ENCODE measurements at regions not wholly inside any gene's neighbourhood (a gene's known extent, or its start where the extent isn't known, plus 50 kb on each side); places are given as distances from the start of the nearest gene placed in this dataset.
"Not testable (repeated sequence)": the region's sequence is repeated elsewhere in the genome, so short reads cannot be mapped to it uniquely, and the experiment has no call there.

DNA sequence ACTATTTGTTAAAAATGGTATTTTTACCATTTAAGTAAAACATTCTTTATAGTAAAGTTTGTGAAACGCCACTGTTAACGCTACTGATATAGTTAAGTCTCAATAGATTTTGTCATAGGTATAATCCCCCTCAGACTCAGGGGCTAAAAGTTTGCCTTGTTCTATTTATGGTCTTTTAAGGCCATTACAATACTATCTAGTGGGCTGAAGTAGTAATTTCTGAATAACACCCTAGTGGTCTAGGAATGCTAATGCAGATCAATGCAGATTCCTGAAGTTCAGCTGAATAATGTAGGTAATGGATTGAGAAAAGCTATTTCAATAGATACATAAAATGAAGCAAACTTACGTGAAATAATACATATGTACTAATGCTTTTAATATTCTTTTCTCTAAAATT is 989.3 kb upstream of the NOVA1 start:
- no peak for DNase-seq
- no peaks in the 10 kb centered on the region for H3K9me3 ChIP-seq (ENCODE audit: control insufficient read depth, low read depth, low read length)
- 100% methylated on average over 1 of the region's 3 CpGs for whole genome bisulfite sequencing (ENCODE audit: insufficient coverage, low lambda C conversion rate)
- H3K4me3 ChIP-seq (ENCODE audit: low read length): no peak overlapping the region
- H3K4me1 ChIP-seq (ENCODE audit: control insufficient read depth, insufficient read depth, low read length): no peaks in the 10 kb centered on the region
- H3K27ac ChIP-seq (ENCODE audit: low read length): no peak overlapping the region
- H3K36me3 ChIP-seq (ENCODE audit: control insufficient read depth, insufficient read depth, low read length): no peaks in the 10 kb centered on the region
- H3K27me3 ChIP-seq (ENCODE audit: control insufficient read depth, insufficient read depth, low read length): no peaks in the 10 kb centered on the region

DNA sequence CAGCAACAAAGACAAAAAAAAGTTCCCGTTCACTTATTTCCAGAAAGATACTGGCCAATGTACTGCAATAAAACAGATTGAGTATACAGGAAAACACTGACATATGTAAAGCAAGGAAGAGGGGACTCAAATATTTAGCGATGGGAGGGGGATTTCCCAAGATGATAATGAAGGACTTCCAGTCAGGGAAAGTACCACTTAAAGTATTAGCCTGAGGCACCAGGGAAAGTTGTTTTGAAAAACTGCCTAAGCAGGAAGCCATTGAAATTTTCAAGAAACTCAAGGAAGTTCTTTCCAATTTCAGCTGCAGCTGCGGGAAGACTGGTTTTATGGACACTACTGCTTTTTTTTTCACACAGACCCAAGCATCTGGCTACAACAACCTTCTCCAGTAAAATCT is 1007.4 kb upstream of the NOVA1 start:
- WGBS (ENCODE audit: insufficient coverage, low lambda C conversion rate): 40% methylated on average over 1 of the region's 3 CpGs

DNA sequence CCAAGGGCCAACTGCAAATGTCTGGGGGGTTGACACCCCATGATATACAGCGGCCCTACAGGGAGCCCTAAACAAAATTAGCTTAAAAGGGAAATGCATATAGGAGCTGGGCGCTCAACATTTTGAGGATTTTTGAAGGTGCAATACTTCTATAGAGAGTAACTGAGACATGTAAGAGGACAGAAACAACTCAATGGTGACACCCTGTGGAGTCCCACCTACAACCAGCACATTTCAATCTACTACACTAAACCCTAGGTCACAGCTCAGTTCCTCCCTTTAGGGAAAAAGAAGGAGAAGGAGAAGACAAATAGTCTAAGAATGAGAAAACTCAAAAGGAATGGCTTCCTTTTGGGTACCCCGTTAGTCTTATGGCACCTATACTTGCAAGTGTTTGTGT is 1010.5 kb upstream of the NOVA1 start:
- no peaks in the 10 kb centered on the region for H3K36me3 ChIP-seq (ENCODE audit: control insufficient read depth, insufficient read depth, low read length)
- no peak overlapping the region for H3K4me3 ChIP-seq (ENCODE audit: low read length)
- no peaks in the 10 kb centered on the region for H3K9me3 ChIP-seq (ENCODE audit: control insufficient read depth, low read depth, low read length)
- 100% methylated on average over 2 of the region's 3 CpGs for WGBS (ENCODE audit: insufficient coverage, low lambda C conversion rate)
- no peaks in the 10 kb centered on the region for H3K4me1 ChIP-seq (ENCODE audit: control insufficient read depth, insufficient read depth, low read length)
- DNase-seq: no peak
- H3K27ac ChIP-seq (ENCODE audit: low read length): no peak overlapping the region
- H3K27me3 ChIP-seq (ENCODE audit: control insufficient read depth, insufficient read depth, low read length): no peaks in the 10 kb centered on the region

More for the DNA sequence above, 1007.4 kb upstream of the NOVA1 start:
- H3K27ac ChIP-seq (ENCODE audit: low read length): no peak overlapping the region
- no peaks in the 10 kb centered on the region for H3K27me3 ChIP-seq (ENCODE audit: control insufficient read depth, insufficient read depth, low read length)
- H3K9me3 ChIP-seq (ENCODE audit: control insufficient read depth, low read depth, low read length): no peaks in the 10 kb centered on the region
- no peak for DNase-seq
- H3K4me1 ChIP-seq (ENCODE audit: control insufficient read depth, insufficient read depth, low read length): no peaks in the 10 kb centered on the region
- no peaks in the 10 kb centered on the region for H3K36me3 ChIP-seq (ENCODE audit: control insufficient read depth, insufficient read depth, low read length)
- no peak overlapping the region for H3K4me3 ChIP-seq (ENCODE audit: low read length)

DNA sequence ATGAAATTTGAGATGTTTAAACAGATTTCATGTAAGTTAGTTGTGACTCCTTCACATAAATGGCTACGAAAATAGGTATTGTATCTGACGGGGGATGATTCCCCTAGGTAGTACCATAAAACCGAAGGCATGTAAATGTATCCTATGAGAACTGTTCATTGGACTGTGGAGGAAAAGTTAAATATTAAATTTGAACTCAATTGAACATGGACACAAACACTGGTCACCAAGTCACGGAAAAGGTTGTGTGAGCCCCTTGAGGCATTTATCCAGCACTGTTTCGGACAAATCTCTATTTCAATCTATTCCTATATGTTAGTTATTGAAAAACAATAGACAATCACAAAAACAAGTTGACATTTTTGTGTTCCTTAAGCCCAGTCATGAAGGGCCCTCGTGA is 1014.3 kb upstream of the NOVA1 start:
- Histone ChIP-seq H3K9me3 (ENCODE audit: control insufficient read depth, low read depth, low read length) (no peaks in the 10 kb centered on the region), H3K4me1 (ENCODE audit: control insufficient read depth, insufficient read depth, low read length) (no peaks in the 10 kb centered on the region), H3K36me3 (ENCODE audit: control insufficient read depth, insufficient read depth, low read length) (no peaks in the 10 kb centered on the region), H3K4me3 (ENCODE audit: low read length) (no peak overlapping the region), H3K27ac (ENCODE audit: low read length) (no peak overlapping the region), H3K27me3 (ENCODE audit: control insufficient read depth, insufficient read depth, low read length) (no peaks in the 10 kb centered on the region)
- no peak for DNase-seq
- 87% methylated on average over 3 of the region's 6 CpGs for WGBS (ENCODE audit: insufficient coverage, low lambda C conversion rate)

DNA sequence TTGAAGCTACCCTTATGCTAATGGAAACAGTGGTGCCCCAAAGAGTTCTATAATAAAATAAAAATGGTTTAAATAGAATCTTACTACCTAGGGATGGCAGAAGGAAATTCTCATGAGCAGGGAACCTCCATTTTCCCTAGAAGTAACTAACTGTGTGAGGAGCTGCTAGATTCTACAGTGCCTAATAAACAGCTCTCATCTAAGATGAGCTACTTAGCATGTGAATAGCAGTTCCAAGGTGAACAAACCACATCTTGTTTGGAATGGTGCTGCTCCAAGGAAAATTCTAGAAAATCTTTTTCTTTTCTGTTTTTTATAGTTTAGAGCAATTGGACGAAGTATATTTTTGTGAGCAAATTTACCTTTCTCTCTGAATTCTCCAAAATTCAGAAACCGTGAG is 1015.3 kb upstream of the NOVA1 start:
- Histone ChIP-seq H3K4me1 (ENCODE audit: control insufficient read depth, insufficient read depth, low read length) (no peaks in the 10 kb centered on the region), H3K27ac (ENCODE audit: low read length) (no peak overlapping the region), H3K4me3 (ENCODE audit: low read length) (no peak overlapping the region), H3K36me3 (ENCODE audit: control insufficient read depth, insufficient read depth, low read length) (no peaks in the 10 kb centered on the region), H3K9me3 (ENCODE audit: control insufficient read depth, low read depth, low read length) (no peaks in the 10 kb centered on the region), H3K27me3 (ENCODE audit: control insufficient read depth, insufficient read depth, low read length) (no peaks in the 10 kb centered on the region)
- no peak for DNase-seq
- WGBS (ENCODE audit: insufficient coverage, low lambda C conversion rate): 94% methylated on average over 2 of the region's 2 CpGs

DNA sequence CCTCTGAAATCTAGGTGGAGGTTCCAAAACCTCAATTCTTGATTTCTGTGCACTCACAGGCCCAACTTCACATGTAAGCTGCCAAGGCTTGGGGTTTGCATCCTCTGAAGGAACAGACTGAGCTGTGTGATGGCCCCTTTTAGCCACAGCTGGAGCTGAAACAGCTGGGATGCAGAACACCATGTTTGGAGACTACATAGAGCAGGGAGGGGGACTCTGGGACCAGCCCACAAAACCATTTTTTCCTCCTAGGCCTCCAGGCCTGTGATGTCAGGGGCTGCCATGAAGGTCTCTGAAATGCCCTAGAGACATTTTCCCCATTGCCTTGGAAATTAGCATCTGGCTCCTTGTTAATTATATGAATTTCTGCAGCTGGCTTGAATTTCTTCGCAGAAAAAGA is 1025.9 kb upstream of the NOVA1 start:
- Histone ChIP-seq H3K27ac (ENCODE audit: low read length) (no peak overlapping the region), H3K4me3 (ENCODE audit: low read length) (no peak overlapping the region), H3K27me3 (ENCODE audit: control insufficient read depth, insufficient read depth, low read length) (no peaks in the 10 kb centered on the region), H3K36me3 (ENCODE audit: control insufficient read depth, insufficient read depth, low read length) (no peaks in the 10 kb centered on the region), H3K4me1 (ENCODE audit: control insufficient read depth, insufficient read depth, low read length) (no peaks in the 10 kb centered on the region), H3K9me3 (ENCODE audit: control insufficient read depth, low read depth, low read length) (no peaks in the 10 kb centered on the region)
- no peak for DNase-seq
- 60% methylated on average over 1 of the region's 1 CpG for WGBS (ENCODE audit: insufficient coverage, low lambda C conversion rate)

DNA sequence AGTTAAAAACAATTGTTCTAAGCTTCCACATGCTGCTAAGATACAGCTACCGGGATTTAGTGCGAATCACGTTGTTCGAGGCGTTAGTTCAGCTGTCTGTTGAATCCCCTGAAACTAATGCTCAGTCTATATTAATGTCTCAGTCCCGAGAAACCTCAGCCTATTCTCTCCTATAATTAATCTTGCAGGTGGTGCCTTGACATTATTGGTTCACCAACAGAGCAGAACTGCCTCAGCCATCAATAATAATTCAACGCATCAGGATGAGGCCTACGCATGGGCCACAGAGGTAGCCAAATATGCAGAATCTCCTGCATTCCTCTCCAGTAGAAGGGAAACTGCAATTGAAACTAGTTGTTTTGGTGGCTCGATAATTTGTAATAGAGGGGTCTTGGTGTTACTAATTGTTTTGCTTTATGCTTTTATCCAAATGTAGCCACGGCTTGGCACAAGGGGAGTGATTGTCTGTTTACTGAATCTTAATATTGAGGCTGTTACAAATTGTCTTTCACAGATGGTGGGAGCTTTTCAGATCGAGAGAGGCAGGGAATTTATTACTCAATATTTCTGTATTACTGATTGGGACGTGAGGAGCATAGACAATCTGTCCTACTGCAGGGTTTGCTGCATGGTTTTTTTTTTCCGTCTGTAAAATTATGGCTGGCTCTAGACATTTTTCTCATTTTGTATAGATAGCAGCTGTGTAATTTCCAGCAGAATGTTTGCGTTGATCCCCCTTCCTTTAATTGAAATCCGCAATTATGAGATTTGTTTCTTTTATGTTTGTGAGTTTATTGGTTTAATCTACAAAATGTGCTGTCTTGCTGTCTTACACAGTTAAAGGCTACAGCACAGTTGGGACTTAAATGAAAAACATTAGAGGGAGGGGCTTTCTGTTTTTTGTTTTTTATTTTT is 1036.5 kb upstream of the NOVA1 start:
- no peak overlapping the region for H3K27ac ChIP-seq (ENCODE audit: low read length)
- 76% methylated on average over 2 of the region's 15 CpGs for WGBS (ENCODE audit: insufficient coverage, low lambda C conversion rate)
- H3K27me3 ChIP-seq (ENCODE audit: control insufficient read depth, insufficient read depth, low read length): no peaks in the 10 kb centered on the region
- no peaks in the 10 kb centered on the region for H3K36me3 ChIP-seq (ENCODE audit: control insufficient read depth, insufficient read depth, low read length)
- no peaks in the 10 kb centered on the region for H3K9me3 ChIP-seq (ENCODE audit: control insufficient read depth, low read depth, low read length)
- DNase-seq: no peak
- no peaks in the 10 kb centered on the region for H3K4me1 ChIP-seq (ENCODE audit: control insufficient read depth, insufficient read depth, low read length)
- H3K4me3 ChIP-seq (ENCODE audit: low read length): no peak overlapping the region

DNA sequence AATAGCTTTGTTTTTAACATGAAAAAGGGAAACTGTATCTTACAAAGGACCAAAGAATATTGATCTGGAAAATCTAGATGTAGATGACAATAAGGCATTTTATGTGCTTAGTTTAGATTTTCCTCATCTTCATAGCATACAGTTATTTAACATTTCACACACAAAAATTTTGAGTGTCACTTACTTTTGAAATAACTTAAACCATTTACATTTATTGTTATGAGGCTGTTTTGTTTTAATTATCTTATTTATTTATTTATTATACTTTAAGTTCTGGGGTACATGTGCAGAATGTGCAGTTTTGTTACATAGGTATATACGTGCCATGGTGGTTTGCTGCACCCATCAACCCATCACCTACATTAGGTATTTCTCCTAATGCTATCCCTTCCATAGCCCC is 1042.9 kb upstream of the NOVA1 start:
- not testable (repeated sequence) for H3K9me3 ChIP-seq (ENCODE audit: control insufficient read depth, low read depth, low read length); H3K4me1 ChIP-seq (ENCODE audit: control insufficient read depth, insufficient read depth, low read length); H3K36me3 ChIP-seq (ENCODE audit: control insufficient read depth, insufficient read depth, low read length); H3K4me3 ChIP-seq (ENCODE audit: low read length); H3K27me3 ChIP-seq (ENCODE audit: control insufficient read depth, insufficient read depth, low read length); H3K27ac ChIP-seq (ENCODE audit: low read length); DNase-seq
- WGBS (ENCODE audit: insufficient coverage, low lambda C conversion rate): no CpG with 5 or more reads among the region's 1 CpG

DNA sequence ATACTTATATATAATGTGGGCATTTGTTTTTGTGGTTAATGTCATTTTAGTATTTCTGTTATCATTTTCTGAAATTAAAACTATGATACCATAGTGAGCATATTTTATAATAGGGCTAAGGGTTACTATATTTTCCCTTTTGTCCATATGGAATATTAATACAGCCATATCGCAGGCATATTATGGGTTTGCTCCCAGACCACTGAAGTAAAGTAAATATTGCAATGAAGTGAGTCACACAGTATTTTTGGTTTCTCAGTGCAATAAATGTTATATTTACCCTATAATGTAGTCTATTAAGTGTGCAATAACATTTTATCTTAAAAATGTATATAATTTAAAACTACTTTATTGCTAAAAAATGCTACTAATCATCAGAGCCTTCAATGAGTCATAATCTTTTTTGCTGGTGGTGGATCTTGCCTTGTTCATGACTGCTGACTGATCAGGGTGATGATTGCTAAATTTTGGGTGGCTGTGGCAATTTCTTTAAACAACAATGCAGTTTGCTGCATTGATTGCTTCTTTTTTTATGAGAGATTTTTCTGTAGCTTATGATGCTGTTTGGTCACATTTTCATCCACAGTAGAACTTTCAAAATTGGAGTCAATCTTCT is 1044.5 kb upstream of the NOVA1 start:
- Histone ChIP-seq H3K27me3 (ENCODE audit: control insufficient read depth, insufficient read depth, low read length) (no peaks in the 10 kb centered on the region), H3K9me3 (ENCODE audit: control insufficient read depth, low read depth, low read length) (no peaks in the 10 kb centered on the region), H3K27ac (ENCODE audit: low read length) (no peak overlapping the region), H3K4me1 (ENCODE audit: control insufficient read depth, insufficient read depth, low read length) (no peaks in the 10 kb centered on the region), H3K36me3 (ENCODE audit: control insufficient read depth, insufficient read depth, low read length) (no peaks in the 10 kb centered on the region), H3K4me3 (ENCODE audit: low read length) (no peak overlapping the region)
- no CpG with 5 or more reads among the region's 1 CpG for WGBS (ENCODE audit: insufficient coverage, low lambda C conversion rate)
- no peak for DNase-seq

DNA sequence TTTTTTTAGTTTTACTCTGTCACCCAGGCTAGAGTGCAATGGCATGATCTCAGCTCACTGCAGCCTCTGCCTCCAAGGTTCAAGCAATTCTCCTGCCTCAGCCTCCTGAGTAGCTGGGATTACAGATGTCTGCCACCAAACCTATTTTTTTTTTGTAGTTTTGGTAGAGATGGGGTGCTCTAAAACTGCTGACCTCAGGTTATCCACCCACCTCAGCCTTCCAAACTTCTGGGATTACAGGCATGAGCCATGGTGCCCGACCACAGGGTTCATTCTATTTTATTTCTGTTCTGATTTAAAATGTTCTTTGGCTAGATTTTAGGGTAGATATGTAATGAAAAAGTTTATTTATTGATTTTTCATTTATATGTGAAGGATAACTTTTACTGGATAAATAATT is 1062.8 kb upstream of the NOVA1 start:
- no peak overlapping the region for H3K4me3 ChIP-seq (ENCODE audit: low read length)
- H3K36me3 ChIP-seq (ENCODE audit: control insufficient read depth, insufficient read depth, low read length): no peaks in the 10 kb centered on the region
- H3K9me3 ChIP-seq (ENCODE audit: control insufficient read depth, low read depth, low read length): no peaks in the 10 kb centered on the region
- no peaks in the 10 kb centered on the region for H3K27me3 ChIP-seq (ENCODE audit: control insufficient read depth, insufficient read depth, low read length)
- H3K4me1 ChIP-seq (ENCODE audit: control insufficient read depth, insufficient read depth, low read length): no peaks in the 10 kb centered on the region
- WGBS (ENCODE audit: insufficient coverage, low lambda C conversion rate): 60% methylated on average over 1 of the region's 1 CpG
- H3K27ac ChIP-seq (ENCODE audit: low read length): no peak overlapping the region
- DNase-seq: no peak

DNA sequence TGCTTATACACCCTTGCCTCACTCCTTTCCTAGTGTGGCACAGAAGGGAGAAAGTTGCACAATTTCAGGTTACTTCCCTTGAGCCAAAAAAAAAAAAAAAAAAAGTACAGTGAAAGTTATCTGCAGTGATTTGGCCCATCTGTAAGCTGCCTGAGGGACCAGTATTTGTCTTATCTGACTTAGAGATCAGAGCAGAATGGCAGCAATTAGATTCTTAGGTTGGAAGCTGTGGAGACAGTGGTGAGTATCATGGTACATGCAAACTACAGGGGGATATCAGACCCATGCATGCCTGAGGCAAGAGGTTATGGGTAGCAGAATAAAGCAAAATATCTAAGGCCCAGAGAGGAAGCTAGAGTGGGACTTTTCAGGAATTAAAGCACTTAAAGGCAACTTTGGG is 1070.7 kb upstream of the NOVA1 start:
- H3K4me3 ChIP-seq (ENCODE audit: low read length): no peak overlapping the region
- no peaks in the 10 kb centered on the region for H3K36me3 ChIP-seq (ENCODE audit: control insufficient read depth, insufficient read depth, low read length)
- DNase-seq: no peak
- H3K27ac ChIP-seq (ENCODE audit: low read length): no peak overlapping the region
- H3K27me3 ChIP-seq (ENCODE audit: control insufficient read depth, insufficient read depth, low read length): no peaks in the 10 kb centered on the region
- no peaks in the 10 kb centered on the region for H3K4me1 ChIP-seq (ENCODE audit: control insufficient read depth, insufficient read depth, low read length)
- peaks cover 3% of the 10 kb centered on the region for H3K9me3 ChIP-seq (ENCODE audit: control insufficient read depth, low read depth, low read length)

Data from large intestine (tissue), 3 donors.